ENCODE measurements at regions not wholly inside any gene's neighbourhood (a gene's known extent, or its start where the extent isn't known, plus 50 kb on each side); places are given as distances from the start of the nearest gene placed in this dataset.

- no peak for TF ChIP-seq CTCF (conservative IDR thresholded peaks at IDR 0.05)
- no peak overlapping the region for H3K27ac ChIP-seq
Measured at GRCh38 chr12:74204236-74204635, 333.4 kb upstream of the ATXN7L3B start.

GRCh38 chr12:74227846-74228545 is 309.6 kb upstream of the ATXN7L3B start:
- H3K27ac ChIP-seq: no peak overlapping the region
- TF ChIP-seq CTCF (conservative IDR thresholded peaks at IDR 0.05): no peak

- TF ChIP-seq CTCF (conservative IDR thresholded peaks at IDR 0.05): no peak
Measured at GRCh38 chr12:74229671-74230070, 308.0 kb upstream of the ATXN7L3B start.

GRCh38 chr12:74235342-74235741 is 302.3 kb upstream of the ATXN7L3B start:
- H3K27ac ChIP-seq: no peak overlapping the region
- no peak for TF ChIP-seq CTCF (conservative IDR thresholded peaks at IDR 0.05)

More at GRCh38 chr12:74229671-74230070, 308.0 kb upstream of the ATXN7L3B start:
- H3K27ac ChIP-seq: no peak overlapping the region

- no peak overlapping the region for H3K27ac ChIP-seq
- TF ChIP-seq CTCF (conservative IDR thresholded peaks at IDR 0.05): no peak
Measured at GRCh38 chr12:74241341-74241740, 296.3 kb upstream of the ATXN7L3B start.

- TF ChIP-seq CTCF (conservative IDR thresholded peaks at IDR 0.05): no peak
Measured at GRCh38 chr12:74242088-74242487, 295.5 kb upstream of the ATXN7L3B start.

GRCh38 chr12:74245458-74245857 is 292.2 kb upstream of the ATXN7L3B start:
- TF ChIP-seq CTCF (conservative IDR thresholded peaks at IDR 0.05): no peak
- no peak overlapping the region for H3K27ac ChIP-seq

More at GRCh38 chr12:74242088-74242487, 295.5 kb upstream of the ATXN7L3B start:
- no peak overlapping the region for H3K27ac ChIP-seq
